Esophagus mucosa (tissue), 1 donor: ENCODE measurements at regions not wholly inside any gene's neighbourhood (a gene's known extent, or its start where the extent isn't known, plus 50 kb on each side); places are given as distances from the start of the nearest gene placed in this dataset.
"Not testable (repeated sequence)": the region's sequence is repeated elsewhere in the genome, so short reads cannot be mapped to it uniquely, and the experiment has no call there.

Experiments
- ATAC-seq: fragments of 200-7000 bp; cut with Tn5 transposase; one replicate; pipeline ENCODE4 v1.9.1; 2020
- donor health status: DM: yes; HTN: yes; CAD: no.

- no peak for ATAC-seq
These were observed 66.0 kb downstream of the KBTBD8 start for GRCh38 chr3:67064105-67064504.

- no peak for ATAC-seq
These were observed 69.1 kb downstream of the KBTBD8 start for GRCh38 chr3:67067251-67067650.

- ATAC-seq: not testable (repeated sequence)
These were observed 74.5 kb downstream of the KBTBD8 start for GRCh38 chr3:67072640-67073039.

GRCh38 chr3:67073812-67074211, 75.7 kb downstream of the KBTBD8 start:
- no peak for ATAC-seq

GRCh38 chr3:67075295-67075694, 77.2 kb downstream of the KBTBD8 start:
- no peak for ATAC-seq

- ATAC-seq: no peak
These were observed 78.5 kb downstream of the KBTBD8 start for GRCh38 chr3:67076607-67077006.

- no peak for ATAC-seq
These were observed 79.5 kb downstream of the KBTBD8 start for GRCh38 chr3:67077656-67078055.

- no peak for ATAC-seq
These were observed 84.5 kb downstream of the KBTBD8 start for GRCh38 chr3:67082533-67083024.

- no peak for ATAC-seq
These were observed 85.2 kb downstream of the KBTBD8 start for GRCh38 chr3:67083277-67083676.

GRCh38 chr3:67087788-67088187, 89.7 kb downstream of the KBTBD8 start:
- ATAC-seq: no peak

GRCh38 chr3:67090474-67090873, 92.4 kb downstream of the KBTBD8 start:
- no peak for ATAC-seq

- no peak for ATAC-seq
These were observed 95.2 kb downstream of the KBTBD8 start for GRCh38 chr3:67093305-67093704.

- no peak for ATAC-seq
These were observed 96.1 kb downstream of the KBTBD8 start for GRCh38 chr3:67094167-67094566.

GRCh38 chr3:67094774-67095173, 96.7 kb downstream of the KBTBD8 start:
- ATAC-seq: no peak

GRCh38 chr3:67104388-67104787, 106.3 kb downstream of the KBTBD8 start:
- ATAC-seq: no peak

GRCh38 chr3:67106874-67107273, 108.8 kb downstream of the KBTBD8 start:
- ATAC-seq: no peak

GRCh38 chr3:67109651-67110204, 111.6 kb downstream of the KBTBD8 start:
- ATAC-seq: no peak

GRCh38 chr3:67113802-67114407, 115.8 kb downstream of the KBTBD8 start:
- peak; percentile 90 for ATAC-seq

GRCh38 chr3:67118122-67118521, 120.0 kb downstream of the KBTBD8 start:
- ATAC-seq: no peak

GRCh38 chr3:67118635-67119034, 120.5 kb downstream of the KBTBD8 start:
- ATAC-seq: no peak

- no peak for ATAC-seq
These were observed 125.8 kb downstream of the KBTBD8 start for GRCh38 chr3:67123914-67124313.

GRCh38 chr3:67127254-67127653, 129.1 kb downstream of the KBTBD8 start:
- no peak for ATAC-seq

- ATAC-seq: no peak
These were observed 144.3 kb downstream of the KBTBD8 start for GRCh38 chr3:67142432-67142831.

- ATAC-seq: no peak
These were observed 147.6 kb downstream of the KBTBD8 start for GRCh38 chr3:67145738-67146137.

- no peak for ATAC-seq
These were observed 156.3 kb downstream of the KBTBD8 start for GRCh38 chr3:67154429-67154828.
